ENCODE measurements at regions not wholly inside any gene's neighbourhood (a gene's known extent, or its start where the extent isn't known, plus 50 kb on each side); places are given as distances from the start of the nearest gene placed in this dataset.

DNA sequence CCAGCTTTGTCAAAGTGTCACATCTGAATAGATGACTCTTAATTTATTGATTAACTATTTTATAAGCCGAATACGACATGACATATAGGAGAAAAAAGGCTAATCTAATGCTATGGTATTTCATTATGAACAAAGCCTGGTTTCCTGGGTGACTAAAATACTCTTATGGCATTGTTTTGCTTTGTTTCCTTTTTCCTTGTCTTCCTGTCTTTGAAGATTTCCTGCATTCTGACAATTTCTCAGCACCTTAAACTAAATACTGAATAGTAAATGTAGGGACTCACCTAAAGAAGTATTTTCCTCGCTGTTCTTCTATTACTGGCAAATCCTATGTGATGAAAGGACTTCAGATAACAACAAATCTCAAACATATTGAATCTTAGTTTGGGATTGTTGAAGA lies 1284.5 kb downstream of the EFNA5 start:
- TF ChIP-seq, protein P1, sequence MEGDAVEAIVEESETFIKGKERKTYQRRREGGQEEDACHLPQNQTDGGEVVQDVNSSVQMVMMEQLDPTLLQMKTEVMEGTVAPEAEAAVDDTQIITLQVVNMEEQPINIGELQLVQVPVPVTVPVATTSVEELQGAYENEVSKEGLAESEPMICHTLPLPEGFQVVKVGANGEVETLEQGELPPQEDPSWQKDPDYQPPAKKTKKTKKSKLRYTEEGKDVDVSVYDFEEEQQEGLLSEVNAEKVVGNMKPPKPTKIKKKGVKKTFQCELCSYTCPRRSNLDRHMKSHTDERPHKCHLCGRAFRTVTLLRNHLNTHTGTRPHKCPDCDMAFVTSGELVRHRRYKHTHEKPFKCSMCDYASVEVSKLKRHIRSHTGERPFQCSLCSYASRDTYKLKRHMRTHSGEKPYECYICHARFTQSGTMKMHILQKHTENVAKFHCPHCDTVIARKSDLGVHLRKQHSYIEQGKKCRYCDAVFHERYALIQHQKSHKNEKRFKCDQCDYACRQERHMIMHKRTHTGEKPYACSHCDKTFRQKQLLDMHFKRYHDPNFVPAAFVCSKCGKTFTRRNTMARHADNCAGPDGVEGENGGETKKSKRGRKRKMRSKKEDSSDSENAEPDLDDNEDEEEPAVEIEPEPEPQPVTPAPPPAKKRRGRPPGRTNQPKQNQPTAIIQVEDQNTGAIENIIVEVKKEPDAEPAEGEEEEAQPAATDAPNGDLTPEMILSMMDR (IDR thresholded peaks at IDR 0.05) = no peak
- no peak for TF ChIP-seq POLR2AphosphoS5 (IDR thresholded peaks at IDR 0.05)
- TF ChIP-seq POLR2A (IDR thresholded peaks at IDR 0.05) = no peak
- TF ChIP-seq EP300 (IDR thresholded peaks at IDR 0.05) = no peak

All from stomach (tissue), 4 donors.